ENCODE measurements at regions not wholly inside any gene's neighbourhood (a gene's known extent, or its start where the extent isn't known, plus 50 kb on each side); places are given as distances from the start of the nearest gene placed in this dataset.

- no peak for ATAC-seq (ENCODE audit: insufficient read depth, low read depth)
- TF ChIP-seq EZH2 (IDR thresholded peaks at IDR 0.05; ENCODE audit: borderline replicate concordance, low read depth, low read length, severe bottlenecking) (no peak), CTCF (IDR thresholded peaks at IDR 0.05; ENCODE audit: borderline replicate concordance, extremely low read depth, low read length, poor library complexity, severe bottlenecking) (no peak)
Measured at GRCh38 chr1:164473544-164473943, 85.4 kb upstream of the PBX1 start.

DNA sequence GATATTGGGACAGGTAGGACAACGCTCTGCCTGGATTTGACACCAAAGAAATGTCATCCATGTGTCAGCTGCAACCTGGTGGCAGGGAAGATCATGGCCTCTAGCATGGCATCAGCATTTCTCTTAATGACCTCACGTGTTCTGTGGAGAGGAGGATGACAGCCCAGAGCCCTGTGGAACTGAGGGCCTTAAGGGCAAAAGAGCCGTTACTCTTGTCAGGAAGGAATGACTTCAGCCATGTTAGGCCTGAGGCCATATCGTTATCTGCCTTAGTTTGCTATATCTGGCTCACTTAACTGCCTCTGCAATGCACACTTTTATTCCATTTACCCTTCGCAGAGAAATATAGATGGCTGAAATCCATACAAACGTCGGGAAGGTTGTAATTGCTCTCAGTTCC, 83.2 kb upstream of the PBX1 start:
- no peak overlapping the region for H3K9ac ChIP-seq (ENCODE audit: low read depth, low read length)
- H3K4me3 ChIP-seq (ENCODE audit: low read depth in 1 of 2, low read length in 2 of 2): no peak overlapping the region
- TF ChIP-seq CTCF (IDR thresholded peaks at IDR 0.05; ENCODE audit: borderline replicate concordance, extremely low read depth, low read length, poor library complexity, severe bottlenecking) (no peak), EZH2 (IDR thresholded peaks at IDR 0.05; ENCODE audit: borderline replicate concordance, low read depth, low read length, severe bottlenecking) (no peak)
- no peaks in the 10 kb centered on the region for H3K9me3 ChIP-seq (ENCODE audit: insufficient read depth, low read length, severe bottlenecking)
- DNase-seq (no peak), ATAC-seq (ENCODE audit: insufficient read depth, low read depth) (no peak)
- no peak overlapping the region for H3K27ac ChIP-seq (ENCODE audit: low read length)
- no peak overlapping the region for H2AFZ ChIP-seq (ENCODE audit: low read depth, low read length)
- H3K27me3 ChIP-seq (ENCODE audit: insufficient read depth, low read length, poor library complexity): peaks cover 3% of the 10 kb centered on the region
- no peak overlapping the region for H3K4me2 ChIP-seq (ENCODE audit: insufficient read depth, low read length)
- H3K36me3 ChIP-seq (ENCODE audit: insufficient read depth, low read length): no peaks in the 10 kb centered on the region
- H3K79me2 ChIP-seq (ENCODE audit: insufficient read depth, low read length): no peaks in the 10 kb centered on the region
- no peaks in the 10 kb centered on the region for H3K4me1 ChIP-seq (ENCODE audit: insufficient read depth, low read length)
- H4K20me1 ChIP-seq (ENCODE audit: insufficient read depth, low read length): no peaks in the 10 kb centered on the region

More at GRCh38 chr1:164473544-164473943, 85.4 kb upstream of the PBX1 start:
- no peaks in the 10 kb centered on the region for H3K79me2 ChIP-seq (ENCODE audit: insufficient read depth, low read length)
- H3K4me2 ChIP-seq (ENCODE audit: insufficient read depth, low read length): no peak overlapping the region
- no peak for DNase-seq
- no peaks in the 10 kb centered on the region for H3K4me1 ChIP-seq (ENCODE audit: insufficient read depth, low read length)
- H3K27ac ChIP-seq (ENCODE audit: low read length): no peak overlapping the region
- H2AFZ ChIP-seq (ENCODE audit: low read depth, low read length): no peak overlapping the region
- H3K9ac ChIP-seq (ENCODE audit: low read depth, low read length): no peak overlapping the region
- H4K20me1 ChIP-seq (ENCODE audit: insufficient read depth, low read length): no peaks in the 10 kb centered on the region
- H3K27me3 ChIP-seq (ENCODE audit: insufficient read depth, low read length, poor library complexity): no peaks in the 10 kb centered on the region
- no peaks in the 10 kb centered on the region for H3K9me3 ChIP-seq (ENCODE audit: insufficient read depth, low read length, severe bottlenecking)
- no peaks in the 10 kb centered on the region for H3K36me3 ChIP-seq (ENCODE audit: insufficient read depth, low read length)
- no peak overlapping the region for H3K4me3 ChIP-seq (ENCODE audit: low read depth in 1 of 2, low read length in 2 of 2)

GRCh38 chr1:164477343-164477742, 81.6 kb upstream of the PBX1 start:
- no peaks in the 10 kb centered on the region for H3K4me1 ChIP-seq (ENCODE audit: insufficient read depth, low read length)
- DNase-seq: no peak
- no peaks in the 10 kb centered on the region for H4K20me1 ChIP-seq (ENCODE audit: insufficient read depth, low read length)
- ATAC-seq (ENCODE audit: insufficient read depth, low read depth): no peak
- TF ChIP-seq EZH2 (IDR thresholded peaks at IDR 0.05; ENCODE audit: borderline replicate concordance, low read depth, low read length, severe bottlenecking): no peak
- TF ChIP-seq CTCF (IDR thresholded peaks at IDR 0.05; ENCODE audit: borderline replicate concordance, extremely low read depth, low read length, poor library complexity, severe bottlenecking): no peak
- H3K9ac ChIP-seq (ENCODE audit: low read depth, low read length): no peak overlapping the region
- H3K79me2 ChIP-seq (ENCODE audit: insufficient read depth, low read length): no peaks in the 10 kb centered on the region
- no peaks in the 10 kb centered on the region for H3K9me3 ChIP-seq (ENCODE audit: insufficient read depth, low read length, severe bottlenecking)
- no peaks in the 10 kb centered on the region for H3K36me3 ChIP-seq (ENCODE audit: insufficient read depth, low read length)
- H3K27me3 ChIP-seq (ENCODE audit: insufficient read depth, low read length, poor library complexity): peaks cover 3% of the 10 kb centered on the region
- no peak overlapping the region for H3K4me3 ChIP-seq (ENCODE audit: low read depth in 1 of 2, low read length in 2 of 2)
- no peak overlapping the region for H3K4me2 ChIP-seq (ENCODE audit: insufficient read depth, low read length)
- H3K27ac ChIP-seq (ENCODE audit: low read length): no peak overlapping the region
- H2AFZ ChIP-seq (ENCODE audit: low read depth, low read length): no peak overlapping the region

- H3K9ac ChIP-seq (ENCODE audit: low read depth, low read length): no peak overlapping the region
- no peak overlapping the region for H3K4me2 ChIP-seq (ENCODE audit: insufficient read depth, low read length)
- ATAC-seq (ENCODE audit: insufficient read depth, low read depth) (no peak), DNase-seq (no peak)
- H3K36me3 ChIP-seq (ENCODE audit: insufficient read depth, low read length): no peaks in the 10 kb centered on the region
- TF ChIP-seq EZH2 (IDR thresholded peaks at IDR 0.05; ENCODE audit: borderline replicate concordance, low read depth, low read length, severe bottlenecking): no peak
- TF ChIP-seq CTCF (IDR thresholded peaks at IDR 0.05; ENCODE audit: borderline replicate concordance, extremely low read depth, low read length, poor library complexity, severe bottlenecking): no peak
- no peak overlapping the region for H3K27ac ChIP-seq (ENCODE audit: low read length)
- no peak overlapping the region for H3K4me3 ChIP-seq (ENCODE audit: low read depth in 1 of 2, low read length in 2 of 2)
- no peak overlapping the region for H2AFZ ChIP-seq (ENCODE audit: low read depth, low read length)
- H4K20me1 ChIP-seq (ENCODE audit: insufficient read depth, low read length): no peaks in the 10 kb centered on the region
- no peaks in the 10 kb centered on the region for H3K4me1 ChIP-seq (ENCODE audit: insufficient read depth, low read length)
- no peaks in the 10 kb centered on the region for H3K9me3 ChIP-seq (ENCODE audit: insufficient read depth, low read length, severe bottlenecking)
- H3K27me3 ChIP-seq (ENCODE audit: insufficient read depth, low read length, poor library complexity): peaks cover 3% of the 10 kb centered on the region
- no peaks in the 10 kb centered on the region for H3K79me2 ChIP-seq (ENCODE audit: insufficient read depth, low read length)
Measured at GRCh38 chr1:164479242-164479641, 79.7 kb upstream of the PBX1 start.
